ENCODE measurements at regions not wholly inside any gene's neighbourhood (a gene's known extent, or its start where the extent isn't known, plus 50 kb on each side); places are given as distances from the start of the nearest gene placed in this dataset.

DNA sequence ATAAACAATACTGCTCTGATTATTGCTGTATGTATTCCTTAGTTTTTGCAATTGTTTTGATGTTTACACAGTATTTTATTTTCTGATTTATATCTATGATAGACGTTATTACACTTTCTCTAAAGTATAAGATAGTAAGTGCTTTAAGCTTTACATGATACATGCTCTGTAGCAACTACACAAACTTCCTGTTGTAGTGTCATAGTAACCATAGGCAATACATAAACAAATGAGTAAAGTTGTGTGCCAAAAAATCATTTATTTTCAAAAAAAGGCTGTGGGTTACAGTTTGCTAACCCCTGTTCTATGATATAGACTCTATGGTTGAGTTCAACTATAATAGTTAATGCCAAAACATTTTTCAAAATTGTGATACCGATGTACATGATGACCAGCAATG is 1156.4 kb downstream of the AMY1C start:
- no peak overlapping the region for H3K4me3 ChIP-seq (ENCODE audit: low read length)
- TF ChIP-seq CTCF (conservative IDR thresholded peaks at IDR 0.05; ENCODE audit: low read length), result no peak
- no peak for DNase-seq (ENCODE audit: low read depth)

GRCh38 chr1:104919188-104919587 is 1169.5 kb downstream of the AMY1C start:
- no peak for TF ChIP-seq CTCF (conservative IDR thresholded peaks at IDR 0.05; ENCODE audit: low read length)
- no peak overlapping the region for H3K4me3 ChIP-seq (ENCODE audit: low read length)
- DNase-seq (ENCODE audit: low read depth), result no peak

GRCh38 chr1:104921525-104921924 is 1171.8 kb downstream of the AMY1C start:
- H3K4me3 ChIP-seq (ENCODE audit: low read length), result no peak overlapping the region
- TF ChIP-seq CTCF (conservative IDR thresholded peaks at IDR 0.05; ENCODE audit: low read length), result no peak
- no peak for DNase-seq (ENCODE audit: low read depth)

GRCh38 chr1:104923075-104923474 is 1173.4 kb downstream of the AMY1C start:
- no peak overlapping the region for H3K4me3 ChIP-seq (ENCODE audit: low read length)
- no peak for TF ChIP-seq CTCF (conservative IDR thresholded peaks at IDR 0.05; ENCODE audit: low read length)
- no peak for DNase-seq (ENCODE audit: low read depth)

DNA sequence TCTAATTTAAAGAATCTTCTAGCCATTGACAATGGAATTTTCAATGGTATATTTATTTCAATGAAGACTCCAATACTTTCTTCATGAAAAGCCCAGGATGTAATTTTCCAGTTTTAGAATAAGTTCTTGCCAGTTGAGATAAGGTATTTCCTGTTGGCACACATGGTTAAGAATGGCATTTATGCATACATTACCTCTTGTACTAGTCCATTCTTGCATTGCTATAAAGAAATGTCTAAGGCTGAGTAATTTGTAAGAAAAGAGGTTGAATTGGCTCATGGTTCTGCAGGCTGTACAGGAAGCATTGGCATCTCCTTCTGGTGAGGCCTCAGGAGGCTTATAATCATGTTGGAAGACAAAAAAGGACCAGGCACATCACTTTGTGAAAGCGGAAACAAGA is 1179.6 kb downstream of the AMY1C start:
- no peak for TF ChIP-seq CTCF (conservative IDR thresholded peaks at IDR 0.05; ENCODE audit: low read length)
- no peak for DNase-seq (ENCODE audit: low read depth)
- no peak overlapping the region for H3K4me3 ChIP-seq (ENCODE audit: low read length)

- no peak for TF ChIP-seq CTCF (conservative IDR thresholded peaks at IDR 0.05; ENCODE audit: low read length)
- DNase-seq (ENCODE audit: low read depth), result no peak
Observed at GRCh38 chr1:104932030-104932915, 1182.6 kb downstream of the AMY1C start.

More at GRCh38 chr1:104932030-104932915, 1182.6 kb downstream of the AMY1C start:
- H3K4me3 ChIP-seq (ENCODE audit: low read length), result no peak overlapping the region
